ENCODE measurements at regions not wholly inside any gene's neighbourhood (a gene's known extent, or its start where the extent isn't known, plus 50 kb on each side); places are given as distances from the start of the nearest gene placed in this dataset.
"Not testable (repeated sequence)": the region's sequence is repeated elsewhere in the genome, so short reads cannot be mapped to it uniquely, and the experiment has no call there.

DNA sequence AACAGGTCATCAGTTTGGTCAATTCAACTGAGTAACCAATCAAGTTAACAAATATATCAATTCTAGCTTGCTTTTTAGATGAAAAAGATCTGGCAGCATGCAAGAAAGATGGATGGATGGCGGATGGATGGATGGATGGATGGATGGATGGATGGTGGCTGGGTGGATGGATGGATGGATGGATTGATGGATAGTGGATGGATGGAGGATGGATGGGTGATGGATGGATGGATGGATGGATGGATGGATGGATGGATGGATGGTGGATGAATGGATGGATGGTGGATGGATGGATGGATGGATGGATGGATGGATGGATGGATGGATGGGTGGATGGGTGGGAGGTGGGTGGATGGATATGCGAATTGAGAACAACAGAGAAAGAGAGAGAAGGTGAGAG is 303.7 kb upstream of the IGF1R start:
- DNase-seq (no peak), ATAC-seq (no peak)
- no peaks in the 10 kb centered on the region for H3K9me3 ChIP-seq (ENCODE audit: control insufficient read depth, insufficient read depth, low read length)
- Mint-ChIP-seq H3K27ac (no peak overlapping the region), H3K4me1 (no peaks in the 10 kb centered on the region), H3K9me3 (no peaks in the 10 kb centered on the region), H3K36me3 (no peaks in the 10 kb centered on the region), H3K4me3 (no peak overlapping the region), H3K27me3 (ENCODE audit: low read depth in 2 of 2) (peaks cover 3 to 15% of the 10 kb centered on the region in 2 donors)
- 71% methylated on average over 1 of the region's 2 CpGs for WGBS (ENCODE audit: insufficient coverage)
- H3K4me1 ChIP-seq (ENCODE audit: control insufficient read depth, insufficient read depth, low read length) = no peaks in the 10 kb centered on the region
- TF ChIP-seq, protein P1, sequence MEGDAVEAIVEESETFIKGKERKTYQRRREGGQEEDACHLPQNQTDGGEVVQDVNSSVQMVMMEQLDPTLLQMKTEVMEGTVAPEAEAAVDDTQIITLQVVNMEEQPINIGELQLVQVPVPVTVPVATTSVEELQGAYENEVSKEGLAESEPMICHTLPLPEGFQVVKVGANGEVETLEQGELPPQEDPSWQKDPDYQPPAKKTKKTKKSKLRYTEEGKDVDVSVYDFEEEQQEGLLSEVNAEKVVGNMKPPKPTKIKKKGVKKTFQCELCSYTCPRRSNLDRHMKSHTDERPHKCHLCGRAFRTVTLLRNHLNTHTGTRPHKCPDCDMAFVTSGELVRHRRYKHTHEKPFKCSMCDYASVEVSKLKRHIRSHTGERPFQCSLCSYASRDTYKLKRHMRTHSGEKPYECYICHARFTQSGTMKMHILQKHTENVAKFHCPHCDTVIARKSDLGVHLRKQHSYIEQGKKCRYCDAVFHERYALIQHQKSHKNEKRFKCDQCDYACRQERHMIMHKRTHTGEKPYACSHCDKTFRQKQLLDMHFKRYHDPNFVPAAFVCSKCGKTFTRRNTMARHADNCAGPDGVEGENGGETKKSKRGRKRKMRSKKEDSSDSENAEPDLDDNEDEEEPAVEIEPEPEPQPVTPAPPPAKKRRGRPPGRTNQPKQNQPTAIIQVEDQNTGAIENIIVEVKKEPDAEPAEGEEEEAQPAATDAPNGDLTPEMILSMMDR (IDR thresholded peaks at IDR 0.05) = no peak
- intact Hi-C loops (cut with micrococcal nuclease) = no loop called here
- H3K36me3 ChIP-seq (ENCODE audit: control insufficient read depth, insufficient read depth, low read length) = no peaks in the 10 kb centered on the region
- no peak overlapping the region for H3K4me3 ChIP-seq (ENCODE audit: low read length)
- H3K27ac ChIP-seq (ENCODE audit: low read length) = no peak overlapping the region
- H3K27me3 ChIP-seq (ENCODE audit: control insufficient read depth, insufficient read depth, low read length) = no peaks in the 10 kb centered on the region

DNA sequence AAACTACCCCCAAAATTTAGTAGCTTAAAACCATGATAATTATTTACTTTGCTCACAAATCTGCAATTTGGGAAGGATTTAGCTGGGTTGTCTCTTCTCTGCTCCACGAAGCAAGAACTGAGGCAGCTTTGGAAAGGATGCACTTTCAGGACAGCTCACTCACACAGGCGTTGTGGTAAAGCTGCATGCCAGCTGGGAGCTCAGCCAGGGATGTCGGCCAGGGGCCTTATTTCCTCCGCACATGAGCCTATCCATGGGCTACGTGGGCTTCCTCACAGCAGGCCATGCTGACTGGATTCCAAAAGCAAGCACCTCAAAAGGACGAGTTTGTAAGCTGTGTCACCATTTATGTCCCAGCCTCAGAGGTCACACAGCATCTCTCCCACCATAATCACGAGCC is 301.3 kb upstream of the IGF1R start:
- intact Hi-C loops (cut with micrococcal nuclease) = no loop called here
- H3K36me3 Mint-ChIP-seq = no peaks in the 10 kb centered on the region
- no peak overlapping the region for H3K27ac ChIP-seq (ENCODE audit: low read length)
- no peaks in the 10 kb centered on the region for H3K9me3 Mint-ChIP-seq
- H3K9me3 ChIP-seq (ENCODE audit: control insufficient read depth, insufficient read depth, low read length) = no peaks in the 10 kb centered on the region
- no peaks in the 10 kb centered on the region for H3K4me1 ChIP-seq (ENCODE audit: control insufficient read depth, insufficient read depth, low read length)
- TF ChIP-seq, protein P1 (IDR thresholded peaks at IDR 0.05) = no peak
- H3K4me3 ChIP-seq (ENCODE audit: low read length) = no peak overlapping the region
- no peak overlapping the region for H3K27ac Mint-ChIP-seq
- H3K4me1 Mint-ChIP-seq = no peaks in the 10 kb centered on the region
- ATAC-seq = no peak
- H3K36me3 ChIP-seq (ENCODE audit: control insufficient read depth, insufficient read depth, low read length) = no peaks in the 10 kb centered on the region
- H3K27me3 ChIP-seq (ENCODE audit: control insufficient read depth, insufficient read depth, low read length) = no peaks in the 10 kb centered on the region
- H3K27me3 Mint-ChIP-seq (ENCODE audit: low read depth in 2 of 2) = peaks cover 3 to 28% of the 10 kb centered on the region in 2 donors
- no peak overlapping the region for H3K4me3 Mint-ChIP-seq
- no peak for DNase-seq
- WGBS (ENCODE audit: insufficient coverage) = 70% methylated on average over 7 of the region's 7 CpGs

DNA sequence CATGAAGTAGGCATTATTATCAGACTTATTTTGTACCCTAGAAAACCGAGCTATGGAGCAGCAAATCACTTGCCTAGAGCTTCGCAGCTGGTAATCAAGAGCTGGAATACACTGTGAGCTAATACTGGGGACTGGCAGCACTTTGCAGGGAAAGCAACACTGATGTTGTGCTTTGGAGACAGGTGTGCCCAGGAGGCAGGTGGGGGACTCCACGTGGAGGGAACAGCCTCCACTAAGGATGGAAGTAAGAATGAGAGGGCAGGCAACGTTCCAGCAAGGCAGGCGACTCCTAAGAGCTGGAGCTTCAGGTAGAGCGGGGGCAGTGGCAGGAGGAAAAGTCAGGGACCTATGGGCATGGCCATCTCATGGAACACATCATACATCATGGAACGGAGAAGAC is 300.5 kb upstream of the IGF1R start:
- Mint-ChIP-seq H3K4me1 (no peaks in the 10 kb centered on the region), H3K27me3 (ENCODE audit: low read depth in 2 of 2) (peaks cover 3 to 28% of the 10 kb centered on the region in 2 donors), H3K27ac (no peak overlapping the region), H3K9me3 (no peaks in the 10 kb centered on the region), H3K4me3 (no peak overlapping the region), H3K36me3 (no peaks in the 10 kb centered on the region)
- Histone ChIP-seq H3K27me3 (ENCODE audit: control insufficient read depth, insufficient read depth, low read length) (no peaks in the 10 kb centered on the region), H3K36me3 (ENCODE audit: control insufficient read depth, insufficient read depth, low read length) (no peaks in the 10 kb centered on the region), H3K4me1 (ENCODE audit: control insufficient read depth, insufficient read depth, low read length) (no peaks in the 10 kb centered on the region), H3K27ac (ENCODE audit: low read length) (no peak overlapping the region), H3K9me3 (ENCODE audit: control insufficient read depth, insufficient read depth, low read length) (no peaks in the 10 kb centered on the region), H3K4me3 (ENCODE audit: low read length) (no peak overlapping the region)
- intact Hi-C loops (cut with micrococcal nuclease) = no loop called here
- ATAC-seq (no peak), DNase-seq (no peak)
- 72% methylated on average over 6 of the region's 7 CpGs for WGBS (ENCODE audit: insufficient coverage)
- TF ChIP-seq, protein P1 (IDR thresholded peaks at IDR 0.05) = no peak

DNA sequence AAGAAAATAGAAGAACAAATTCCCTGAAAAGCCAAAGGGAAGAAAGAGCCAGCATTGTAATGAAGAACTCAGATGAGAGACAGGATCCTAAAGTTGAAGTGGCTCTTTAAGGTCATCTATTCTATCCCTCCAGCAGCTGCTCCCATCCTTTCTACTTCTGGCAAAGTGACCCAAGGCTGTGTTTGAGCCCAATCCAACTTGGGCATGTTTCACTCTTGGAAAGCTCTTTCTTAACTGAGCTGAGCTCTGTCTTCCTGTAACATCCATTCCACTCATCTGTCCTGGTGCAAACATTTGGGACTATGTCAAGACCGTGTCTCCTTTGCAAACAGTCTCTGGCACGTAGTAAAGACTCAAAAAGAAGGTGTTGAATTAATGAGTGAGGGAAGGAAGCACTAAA is 298.1 kb upstream of the IGF1R start:
- no peak overlapping the region for H3K27ac Mint-ChIP-seq
- Histone ChIP-seq H3K27me3 (ENCODE audit: control insufficient read depth, insufficient read depth, low read length) (no peaks in the 10 kb centered on the region), H3K27ac (ENCODE audit: low read length) (no peak overlapping the region), H3K36me3 (ENCODE audit: control insufficient read depth, insufficient read depth, low read length) (no peaks in the 10 kb centered on the region), H3K9me3 (ENCODE audit: control insufficient read depth, insufficient read depth, low read length) (no peaks in the 10 kb centered on the region), H3K4me1 (ENCODE audit: control insufficient read depth, insufficient read depth, low read length) (no peaks in the 10 kb centered on the region), H3K4me3 (ENCODE audit: low read length) (no peak overlapping the region)
- H3K36me3 Mint-ChIP-seq = no peaks in the 10 kb centered on the region
- no peaks in the 10 kb centered on the region for H3K4me1 Mint-ChIP-seq
- 38% methylated on average over 2 of the region's 2 CpGs for WGBS (ENCODE audit: insufficient coverage)
- ATAC-seq = no peak
- TF ChIP-seq, protein P1 (IDR thresholded peaks at IDR 0.05) = no peak
- peaks cover 0 to 34% of the 10 kb centered on the region in 2 donors for H3K27me3 Mint-ChIP-seq (ENCODE audit: low read depth in 2 of 2)
- intact Hi-C loops (cut with micrococcal nuclease) = no loop called here
- DNase-seq = no peak
- H3K9me3 Mint-ChIP-seq = no peaks in the 10 kb centered on the region
- H3K4me3 Mint-ChIP-seq = no peak overlapping the region

DNA sequence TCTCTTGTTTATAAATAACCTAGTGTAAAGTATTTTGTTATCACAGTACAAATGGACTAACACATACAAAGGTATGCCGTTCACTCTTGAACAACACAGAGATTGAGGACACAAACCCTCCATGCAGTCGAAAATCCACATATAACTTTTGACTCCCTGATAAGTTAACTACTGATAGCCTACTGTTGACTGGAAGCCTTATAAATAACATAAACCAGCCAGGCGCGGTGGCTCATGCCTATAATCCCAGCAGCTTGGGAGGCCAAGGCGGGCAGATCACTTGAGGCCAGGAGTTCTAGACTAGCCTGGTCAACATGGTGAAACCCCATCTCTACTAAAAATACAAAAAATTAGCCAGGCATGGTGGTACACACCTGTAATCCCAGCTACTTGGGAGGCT is 290.1 kb upstream of the IGF1R start:
- H3K9me3 Mint-ChIP-seq; DNase-seq; intact Hi-C loops (cut with micrococcal nuclease); H3K27me3 ChIP-seq (ENCODE audit: control insufficient read depth, insufficient read depth, low read length); H3K4me3 ChIP-seq (ENCODE audit: low read length); H3K36me3 ChIP-seq (ENCODE audit: control insufficient read depth, insufficient read depth, low read length); H3K27ac Mint-ChIP-seq; H3K4me3 Mint-ChIP-seq; ATAC-seq; H3K36me3 Mint-ChIP-seq; H3K27me3 Mint-ChIP-seq (ENCODE audit: low read depth in 2 of 2); H3K4me1 Mint-ChIP-seq; H3K27ac ChIP-seq (ENCODE audit: low read length); H3K9me3 ChIP-seq (ENCODE audit: control insufficient read depth, insufficient read depth, low read length); H3K4me1 ChIP-seq (ENCODE audit: control insufficient read depth, insufficient read depth, low read length): not testable (repeated sequence)
- 90% methylated on average over 5 of the region's 5 CpGs for WGBS (ENCODE audit: insufficient coverage)

Data from natural killer cell (primary cell).